GM18858 (cell line): ENCODE measurements at regions not wholly inside any gene's neighbourhood (a gene's known extent, or its start where the extent isn't known, plus 50 kb on each side); places are given as distances from the start of the nearest gene placed in this dataset.
"Not testable (repeated sequence)": the region's sequence is repeated elsewhere in the genome, so short reads cannot be mapped to it uniquely, and the experiment has no call there.

Experiments
- ATAC-seq: cut with Tn5 transposase; IDR thresholded peaks from one replicate; pipeline ENCODE4 v1.9.1; 2021; ENCODE audit not compliant: unreplicated experiment

- ATAC-seq = no peak
These were observed 772.4 kb upstream of the INTU start for GRCh38 chr4:126860308-126860707.

DNA sequence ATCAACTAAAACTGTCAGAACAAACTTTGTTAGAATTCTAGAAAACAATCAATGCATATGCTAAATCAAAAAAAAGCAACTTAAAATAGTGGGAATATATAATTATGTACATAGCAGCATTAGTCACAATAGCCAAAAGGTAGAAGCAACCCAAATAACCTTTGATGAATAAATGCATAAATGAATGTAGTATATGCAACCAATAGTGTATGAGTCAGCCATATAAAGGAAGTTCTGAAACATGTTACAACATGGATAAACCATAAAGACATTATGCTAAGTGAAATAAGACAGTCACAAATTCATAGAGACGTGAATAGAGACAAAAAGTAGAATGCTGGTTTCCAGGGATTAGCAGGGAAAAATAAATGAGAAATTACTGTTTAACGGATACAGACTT lies 762.8 kb upstream of the INTU start:
- ATAC-seq = no peak

DNA sequence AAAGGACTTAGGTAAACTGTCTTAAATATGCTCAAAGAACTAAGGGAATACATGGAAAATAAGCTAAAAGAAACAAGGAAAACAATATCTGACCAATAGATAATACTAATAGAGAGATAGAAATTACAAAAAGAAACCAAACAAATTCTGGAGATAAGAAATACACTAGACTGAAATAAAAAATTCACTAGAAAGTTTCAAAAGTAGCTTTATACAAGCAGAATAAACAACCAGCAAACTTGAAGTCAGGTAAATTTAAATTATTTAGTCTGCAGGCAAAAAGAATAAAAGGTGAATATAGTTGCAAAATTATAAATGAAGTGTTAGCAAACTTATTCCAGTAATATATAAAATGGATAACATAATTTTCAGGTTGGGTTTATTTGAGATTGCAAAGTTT lies 760.9 kb upstream of the INTU start:
- ATAC-seq = no peak

- no peak for ATAC-seq
These were observed 758.2 kb upstream of the INTU start for GRCh38 chr4:126874533-126874932.

GRCh38 chr4:126888968-126889367 lies 743.8 kb upstream of the INTU start:
- no peak for ATAC-seq

DNA sequence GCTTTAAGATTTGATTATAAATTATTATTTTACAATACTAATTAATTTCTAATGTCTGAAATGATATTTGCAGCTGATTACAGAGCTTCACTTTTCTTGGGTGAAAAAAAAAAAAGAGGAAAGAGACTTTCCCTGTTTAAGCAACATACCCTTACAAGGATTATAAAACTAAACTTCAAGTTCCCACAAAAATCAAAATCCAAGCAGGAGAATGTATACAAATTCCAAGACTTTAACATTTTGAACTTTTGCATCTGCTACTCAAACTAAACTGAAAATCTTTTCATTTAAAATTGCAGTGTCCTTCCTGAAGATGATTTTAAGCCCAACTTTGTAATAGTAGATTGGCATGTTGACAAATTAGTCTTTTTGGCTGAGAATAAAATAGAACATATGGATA lies 742.4 kb upstream of the INTU start:
- no peak for ATAC-seq

- ATAC-seq = no peak
These were observed 741.8 kb upstream of the INTU start for GRCh38 chr4:126890994-126891393.

- no peak for ATAC-seq
These were observed 737.8 kb upstream of the INTU start for GRCh38 chr4:126894963-126895362.

GRCh38 chr4:126895988-126896570 lies 736.7 kb upstream of the INTU start:
- ATAC-seq = no peak

DNA sequence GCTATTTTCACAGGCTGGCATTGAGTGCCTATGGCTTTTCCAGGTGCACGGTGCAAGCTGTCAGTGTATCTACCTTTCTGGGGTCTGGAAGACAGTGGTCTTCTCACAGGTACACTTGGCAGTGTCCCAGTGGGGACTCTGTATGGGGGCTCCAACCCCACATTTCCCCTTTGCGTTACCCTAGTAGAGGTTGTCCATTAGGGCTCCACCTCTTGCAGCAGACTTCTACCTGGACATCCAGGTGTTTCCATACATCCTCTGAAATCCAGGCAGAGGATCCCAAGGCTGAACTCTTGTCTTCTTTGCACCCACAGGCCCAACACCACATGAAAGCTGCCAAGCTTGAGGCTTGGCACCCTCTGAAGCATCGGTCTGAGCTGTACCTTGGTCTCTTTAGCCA lies 735.7 kb upstream of the INTU start:
- ATAC-seq = no peak

DNA sequence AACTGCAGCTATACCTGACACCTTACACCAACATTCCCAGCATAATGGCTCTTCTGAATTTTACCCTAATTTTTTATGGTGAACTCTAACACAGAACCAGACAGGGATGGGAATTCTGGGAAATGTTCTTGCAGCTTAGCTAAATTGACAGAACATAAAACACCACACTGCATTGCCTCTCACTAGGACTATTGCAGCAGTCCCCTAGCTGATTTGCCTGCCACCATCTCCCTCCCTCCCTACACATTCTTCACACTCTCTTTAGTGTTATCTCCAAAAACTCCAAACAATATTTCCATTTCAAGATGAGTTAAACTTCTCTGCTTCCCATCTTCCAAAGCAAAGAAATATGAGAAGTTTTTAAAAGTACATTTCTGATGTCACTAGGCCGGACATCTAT lies 733.9 kb upstream of the INTU start:
- no peak for ATAC-seq

- ATAC-seq = no peak
These were observed 733.4 kb upstream of the INTU start for GRCh38 chr4:126899331-126899801.

DNA sequence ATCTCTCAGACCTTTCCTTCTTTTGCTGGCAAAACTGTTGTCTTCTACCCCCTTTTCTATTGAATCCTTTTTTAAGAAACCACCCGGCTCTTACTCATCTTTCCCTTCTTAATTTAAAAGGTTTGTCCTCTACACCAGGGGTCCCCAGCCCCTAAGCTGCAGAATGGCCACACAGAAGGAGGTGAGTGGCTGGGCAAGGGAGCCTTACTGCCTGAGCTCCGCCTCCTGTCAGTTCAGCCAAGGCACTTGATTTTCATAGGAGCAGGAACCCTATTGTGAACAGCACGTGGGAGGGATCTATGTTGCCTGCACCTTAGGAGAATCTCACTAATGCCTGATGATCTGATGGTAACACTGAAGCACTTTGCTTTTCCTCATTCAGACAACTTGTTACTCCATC lies 726.3 kb upstream of the INTU start:
- no peak for ATAC-seq

GRCh38 chr4:126907389-126907788 lies 725.4 kb upstream of the INTU start:
- no peak for ATAC-seq

DNA sequence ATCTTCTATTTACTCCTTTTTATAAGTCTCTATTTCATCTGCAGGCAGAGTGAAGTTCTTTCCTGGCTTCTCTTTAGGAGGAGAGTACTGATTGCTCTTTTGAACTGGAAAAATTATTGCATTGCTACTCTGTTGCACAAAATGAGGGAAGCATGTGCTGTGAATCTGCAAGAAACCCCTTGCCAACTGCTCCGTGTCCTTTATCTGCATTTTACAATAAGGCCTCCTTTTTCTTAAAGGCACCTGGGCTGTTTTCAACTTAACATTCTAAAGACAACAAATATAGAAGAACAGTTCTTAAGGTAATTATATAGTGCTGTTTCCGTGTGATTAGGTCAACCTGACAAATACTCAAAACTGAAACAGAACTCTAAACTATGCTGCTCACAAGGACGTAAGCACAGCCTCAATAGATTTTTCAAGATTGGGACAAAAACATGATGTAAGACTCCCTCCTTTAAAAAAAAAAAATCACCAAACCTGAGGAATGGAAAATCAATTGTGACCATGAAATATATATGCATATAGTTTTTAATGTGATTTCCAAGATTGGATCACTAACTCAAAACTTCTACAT lies 716.6 kb upstream of the INTU start:
- ATAC-seq = no peak

- no peak for ATAC-seq
These were observed 716.1 kb upstream of the INTU start for GRCh38 chr4:126916626-126917140.

- ATAC-seq = not testable (repeated sequence)
These were observed 710.3 kb upstream of the INTU start for GRCh38 chr4:126922328-126922938.

DNA sequence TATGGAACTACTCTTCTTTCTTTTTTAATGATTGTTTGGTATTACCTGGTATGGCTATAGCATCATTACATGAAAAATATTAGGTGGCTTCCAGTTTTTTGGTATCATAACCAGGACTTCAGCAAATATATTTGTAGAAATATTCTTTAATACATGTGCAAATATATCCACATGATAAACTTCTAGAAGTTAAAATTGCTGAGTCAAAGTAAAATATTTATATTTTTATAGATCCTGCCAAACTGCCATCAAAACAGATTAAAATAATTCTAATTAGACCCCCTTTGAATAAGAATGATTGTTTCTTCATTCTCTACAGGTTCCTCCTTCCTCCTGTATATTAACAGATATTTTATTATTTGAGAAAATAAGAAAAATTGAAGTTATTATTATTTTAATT lies 708.5 kb upstream of the INTU start:
- no peak for ATAC-seq

- ATAC-seq = not testable (repeated sequence)
These were observed 702.7 kb upstream of the INTU start for GRCh38 chr4:126930059-126930458.

- no peak for ATAC-seq
These were observed 697.0 kb upstream of the INTU start for GRCh38 chr4:126935801-126936200.

GRCh38 chr4:126937342-126937741 lies 695.4 kb upstream of the INTU start:
- ATAC-seq = no peak

DNA sequence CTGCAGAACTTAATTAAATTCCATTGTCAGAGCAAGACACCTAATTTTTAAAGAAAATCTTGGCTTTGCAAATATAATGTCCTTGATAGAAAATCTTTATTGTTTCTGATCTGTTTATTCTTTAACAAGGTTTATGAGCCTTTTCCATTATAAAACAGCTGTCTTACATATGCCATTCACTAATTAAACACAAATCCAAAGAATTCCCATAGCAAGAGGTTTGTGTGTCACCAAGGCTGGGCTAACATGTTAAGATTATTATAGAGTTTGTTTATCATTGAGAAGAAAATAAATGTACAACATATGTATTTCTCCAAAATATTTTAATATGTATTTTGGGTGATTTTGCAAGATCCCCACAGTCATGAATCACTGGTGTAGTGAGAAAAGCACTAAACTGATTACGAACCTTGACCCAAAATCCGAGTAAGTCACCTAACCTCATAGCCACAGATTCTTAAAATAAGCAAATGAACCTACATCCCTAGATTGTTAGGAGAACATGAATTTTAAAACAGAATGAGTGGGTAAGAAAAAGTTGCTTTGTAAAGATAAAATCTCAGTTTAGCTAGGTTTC lies 694.8 kb upstream of the INTU start:
- no peak for ATAC-seq
